ENCODE measurements at regions not wholly inside any gene's neighbourhood (a gene's known extent, or its start where the extent isn't known, plus 50 kb on each side); places are given as distances from the start of the nearest gene placed in this dataset.

GRCh38 chr14:85912141-85912540 is 382.2 kb downstream of the FLRT2 start:
- TF ChIP-seq CTCF (IDR thresholded peaks at IDR 0.05; ENCODE audit: borderline replicate concordance, extremely low read depth, low read length, poor library complexity, severe bottlenecking) (no peak), EZH2 (IDR thresholded peaks at IDR 0.05; ENCODE audit: borderline replicate concordance, low read depth, low read length, severe bottlenecking) (no peak)
